AG04450 (cell line): ENCODE measurements at regions not wholly inside any gene's neighbourhood (a gene's known extent, or its start where the extent isn't known, plus 50 kb on each side); places are given as distances from the start of the nearest gene placed in this dataset.

ENCODE experiments used
- CTCF ChIA-PET: fragments of 300-600, 350-600 bp; formaldehyde crosslinking; extraction: SDS; loops from one replicate; lab custom pipeline; 2022; ENCODE audit warnings: antibody characterized with exemption, inconsistent platforms; lab: Charles Lee
- POLR2A ChIA-PET: fragments of 350-600 bp; formaldehyde crosslinking; extraction: SDS; loops from one replicate; lab custom pipeline; 2021; ENCODE audit warnings: antibody characterized with exemption, inconsistent platforms; lab: Yijun Ruan, JAX
- DNase-seq: peaks from one replicate; pipeline ENCODE4 v3.0.0-alpha.2; 2011; ENCODE audit warnings: low read depth, low spot score
- H3K27ac ChIP-seq: one replicate; pipeline ENCODE4 v1.5.1; 2012; ENCODE audit warnings: low read depth, low read length, control low read depth
- H3K27me3 ChIP-seq: one replicate; pipeline ENCODE4 v1.6.0; 2012; ENCODE audit warnings: low read length; ENCODE audit not compliant: control insufficient read depth, insufficient read depth
- H3K4me3 ChIP-seq: 2 replicates; pipeline ENCODE4 v1.5.1; 2011; ENCODE audit warnings: mild to moderate bottlenecking, low read depth, low read length, control low read depth
- H3K9me3 ChIP-seq: 2 replicates; pipeline ENCODE4 v1.5.1; 2012; ENCODE audit warnings: low read length; ENCODE audit not compliant: control insufficient read depth, insufficient read depth
- CTCF ChIP-seq: IDR thresholded peaks from 2 replicates; pipeline ENCODE4 v1.5.1; 2011; ENCODE audit warnings: low read depth, low read length, control low read depth, inconsistent platforms

- H3K4me3 ChIP-seq: no peak overlapping the region
- no peak overlapping the region for H3K27ac ChIP-seq
- CTCF ChIA-PET: no interaction called here
- H3K9me3 ChIP-seq: peaks cover 79% of the 10 kb centered on the region
- no peak for DNase-seq
- no peak for TF ChIP-seq CTCF
- POLR2A ChIA-PET: no interaction called here
- H3K27me3 ChIP-seq: no peaks in the 10 kb centered on the region
Measured at GRCh38 chr10:130801784-130802183, 509.7 kb downstream of the TCERG1L start.

- ChIA-PET CTCF (no interaction called here), POLR2A (no interaction called here)
- DNase-seq: no peak
- H3K27ac ChIP-seq: no peak overlapping the region
- no peak for TF ChIP-seq CTCF
- no peaks in the 10 kb centered on the region for H3K27me3 ChIP-seq
- H3K9me3 ChIP-seq: peaks cover 78% of the 10 kb centered on the region
- H3K4me3 ChIP-seq: no peak overlapping the region
Measured at GRCh38 chr10:130802301-130802700, 509.2 kb downstream of the TCERG1L start.

GRCh38 chr10:130804281-130804680 is 507.2 kb downstream of the TCERG1L start:
- CTCF ChIA-PET: no interaction called here
- Histone ChIP-seq H3K4me3 (no peak overlapping the region), H3K27ac (no peak overlapping the region), H3K9me3 (peaks cover 84% of the 10 kb centered on the region), H3K27me3 (no peaks in the 10 kb centered on the region)
- DNase-seq: no peak
- no peak for TF ChIP-seq CTCF
- POLR2A ChIA-PET: no interaction called here

- TF ChIP-seq CTCF: no peak
- no peaks in the 10 kb centered on the region for H3K27me3 ChIP-seq
- ChIA-PET CTCF (no interaction called here), POLR2A (no interaction called here)
- H3K27ac ChIP-seq: no peak overlapping the region
- no peak overlapping the region for H3K4me3 ChIP-seq
- no peak for DNase-seq
- peaks cover 82% of the 10 kb centered on the region for H3K9me3 ChIP-seq
Measured at GRCh38 chr10:130804778-130805634, 506.5 kb downstream of the TCERG1L start.

- ChIA-PET CTCF (no interaction called here), POLR2A (no interaction called here)
- peaks cover 82% of the 10 kb centered on the region for H3K9me3 ChIP-seq
- no peak overlapping the region for H3K4me3 ChIP-seq
- no peak for DNase-seq
- no peak for TF ChIP-seq CTCF
- H3K27ac ChIP-seq: no peak overlapping the region
- no peaks in the 10 kb centered on the region for H3K27me3 ChIP-seq
Measured at GRCh38 chr10:130805635-130806030, 505.9 kb downstream of the TCERG1L start.
